ENCODE measurements at regions not wholly inside any gene's neighbourhood (a gene's known extent, or its start where the extent isn't known, plus 50 kb on each side); places are given as distances from the start of the nearest gene placed in this dataset.

GRCh38 chr18:39913672-39914366, 2041.2 kb upstream of the PIK3C3 start:
- no CpG with 5 or more reads among the region's 4 CpGs for WGBS, 2 donors (ENCODE audit: extremely low coverage in 2 of 2, insufficient read length in 2 of 2, insufficient replicate concordance in 1 of 2)
- no peak overlapping the region for H2AFZ ChIP-seq (ENCODE audit: low read length)
- no peak overlapping the region for H3K23ac ChIP-seq (ENCODE audit: low read depth, low read length, poor library complexity)
- H3K27ac ChIP-seq (replicated peaks; ENCODE audit: low read length), result no peak overlapping the region
- H2BK5ac ChIP-seq (ENCODE audit: low read length), result no peak overlapping the region
- H3K18ac ChIP-seq (ENCODE audit: low read length), result no peak overlapping the region
- no peaks in the 10 kb centered on the region for H3K9me3 ChIP-seq (replicated peaks in 1 of 2; ENCODE audit: control insufficient read depth in 2 of 2, insufficient read depth in 1 of 2, low read depth in 1 of 2, low read length in 2 of 2)
- H2BK12ac ChIP-seq (ENCODE audit: low read length), result no peak overlapping the region
- H3K4ac ChIP-seq (ENCODE audit: low read length), result no peak overlapping the region
- H2BK120ac ChIP-seq (ENCODE audit: low read depth, low read length), result no peak overlapping the region
- no peaks in the 10 kb centered on the region for H3K27me3 ChIP-seq (ENCODE audit: control insufficient read depth in 3 of 3, insufficient read depth in 3 of 3, low read depth in 1 of 3, low read length in 3 of 3)
- H3K4me2 ChIP-seq (ENCODE audit: insufficient read depth, low read length, poor library complexity, severe bottlenecking), result no peak overlapping the region
- no peaks in the 10 kb centered on the region for H3K36me3 ChIP-seq (replicated peaks in 1 of 2; ENCODE audit: control insufficient read depth in 2 of 2, insufficient read depth in 2 of 2, low read length in 2 of 2)
- DNase-seq (ENCODE audit: low spot score), result no peak
- no peak overlapping the region for H3K9ac ChIP-seq (ENCODE audit: low read depth, low read length, poor library complexity)
- no peaks in the 10 kb centered on the region for H3K4me1 ChIP-seq (ENCODE audit: control insufficient read depth in 2 of 2, insufficient read depth in 1 of 2, low read depth in 1 of 2, low read length in 2 of 2)
- H3K79me1 ChIP-seq (ENCODE audit: low read depth, low read length), result no peaks in the 10 kb centered on the region
- no peak overlapping the region for H3K14ac ChIP-seq (ENCODE audit: low read length)
- H2AK5ac ChIP-seq (ENCODE audit: low read depth, low read length), result no peak overlapping the region
- no peak overlapping the region for H4K8ac ChIP-seq (ENCODE audit: low read depth, low read length)
- no peak overlapping the region for H3K4me3 ChIP-seq (ENCODE audit: low read length in 2 of 2)
- H4K91ac ChIP-seq (ENCODE audit: low read depth, low read length, poor library complexity), result no peak overlapping the region
- no peak overlapping the region for H2BK15ac ChIP-seq (ENCODE audit: low read length)

DNA sequence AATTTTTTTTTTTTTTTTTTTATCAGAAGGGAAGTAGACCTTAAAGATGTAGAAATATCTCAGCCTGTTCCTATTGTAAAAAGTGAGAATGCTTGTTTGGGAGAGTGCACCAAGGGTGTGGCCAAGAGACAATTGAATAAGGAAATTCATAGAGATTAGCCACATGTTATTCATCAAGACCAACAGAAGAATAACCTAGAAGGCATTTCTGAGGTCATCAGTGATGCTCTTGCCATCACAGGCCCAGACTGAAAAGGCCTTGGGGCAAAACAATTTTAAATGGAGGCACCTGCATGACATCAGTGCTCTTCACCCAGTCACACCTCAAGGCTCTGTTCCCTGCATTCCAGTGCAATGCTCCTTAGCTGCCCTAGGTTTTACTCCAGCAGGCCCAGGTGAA, 2043.3 kb upstream of the PIK3C3 start:
- H3K23ac ChIP-seq (ENCODE audit: low read depth, low read length, poor library complexity), result no peak overlapping the region
- H3K9ac ChIP-seq (ENCODE audit: low read depth, low read length, poor library complexity), result no peak overlapping the region
- no peak overlapping the region for H2BK12ac ChIP-seq (ENCODE audit: low read length)
- H3K4me1 ChIP-seq (ENCODE audit: control insufficient read depth in 2 of 2, insufficient read depth in 1 of 2, low read depth in 1 of 2, low read length in 2 of 2), result no peaks in the 10 kb centered on the region
- H4K8ac ChIP-seq (ENCODE audit: low read depth, low read length), result no peak overlapping the region
- no peak overlapping the region for H3K4me2 ChIP-seq (ENCODE audit: insufficient read depth, low read length, poor library complexity, severe bottlenecking)
- H2BK120ac ChIP-seq (ENCODE audit: low read depth, low read length), result no peak overlapping the region
- no peak overlapping the region for H3K27ac ChIP-seq (replicated peaks; ENCODE audit: low read length)
- H2AK5ac ChIP-seq (ENCODE audit: low read depth, low read length), result no peak overlapping the region
- H3K18ac ChIP-seq (ENCODE audit: low read length), result no peak overlapping the region
- no peak overlapping the region for H3K4ac ChIP-seq (ENCODE audit: low read length)
- no peaks in the 10 kb centered on the region for H3K27me3 ChIP-seq (ENCODE audit: control insufficient read depth in 3 of 3, insufficient read depth in 3 of 3, low read depth in 1 of 3, low read length in 3 of 3)
- DNase-seq (ENCODE audit: low spot score), result no peak
- H3K36me3 ChIP-seq (replicated peaks in 1 of 2; ENCODE audit: control insufficient read depth in 2 of 2, insufficient read depth in 2 of 2, low read length in 2 of 2), result no peaks in the 10 kb centered on the region
- H3K9me3 ChIP-seq (replicated peaks in 1 of 2; ENCODE audit: control insufficient read depth in 2 of 2, insufficient read depth in 1 of 2, low read depth in 1 of 2, low read length in 2 of 2), result no peaks in the 10 kb centered on the region
- no peak overlapping the region for H4K91ac ChIP-seq (ENCODE audit: low read depth, low read length, poor library complexity)
- no peaks in the 10 kb centered on the region for H3K79me1 ChIP-seq (ENCODE audit: low read depth, low read length)
- no peak overlapping the region for H2BK15ac ChIP-seq (ENCODE audit: low read length)
- no peak overlapping the region for H3K14ac ChIP-seq (ENCODE audit: low read length)
- no peak overlapping the region for H2BK5ac ChIP-seq (ENCODE audit: low read length)
- no peak overlapping the region for H3K4me3 ChIP-seq (ENCODE audit: low read length in 2 of 2)
- no peak overlapping the region for H2AFZ ChIP-seq (ENCODE audit: low read length)

- Histone ChIP-seq H3K79me1 (ENCODE audit: low read depth, low read length) (no peaks in the 10 kb centered on the region), H2AK5ac (ENCODE audit: low read depth, low read length) (no peak overlapping the region), H3K18ac (ENCODE audit: low read length) (no peak overlapping the region), H2AFZ (ENCODE audit: low read length) (no peak overlapping the region), H2BK12ac (ENCODE audit: low read length) (no peak overlapping the region), H2BK5ac (ENCODE audit: low read length) (no peak overlapping the region), H3K23ac (ENCODE audit: low read depth, low read length, poor library complexity) (no peak overlapping the region), H3K4me3 (ENCODE audit: low read length in 2 of 2) (no peak overlapping the region), H3K4ac (ENCODE audit: low read length) (no peak overlapping the region), H3K14ac (ENCODE audit: low read length) (no peak overlapping the region), H3K27me3 (ENCODE audit: control insufficient read depth in 3 of 3, insufficient read depth in 3 of 3, low read depth in 1 of 3, low read length in 3 of 3) (no peaks in the 10 kb centered on the region), H4K91ac (ENCODE audit: low read depth, low read length, poor library complexity) (no peak overlapping the region), H2BK120ac (ENCODE audit: low read depth, low read length) (no peak overlapping the region), H3K27ac (replicated peaks; ENCODE audit: low read length) (no peak overlapping the region), H3K9me3 (replicated peaks in 1 of 2; ENCODE audit: control insufficient read depth in 2 of 2, insufficient read depth in 1 of 2, low read depth in 1 of 2, low read length in 2 of 2) (no peaks in the 10 kb centered on the region), H2BK15ac (ENCODE audit: low read length) (no peak overlapping the region), H3K36me3 (replicated peaks in 1 of 2; ENCODE audit: control insufficient read depth in 2 of 2, insufficient read depth in 2 of 2, low read length in 2 of 2) (no peaks in the 10 kb centered on the region), H3K9ac (ENCODE audit: low read depth, low read length, poor library complexity) (no peak overlapping the region), H3K4me2 (ENCODE audit: insufficient read depth, low read length, poor library complexity, severe bottlenecking) (no peak overlapping the region), H3K4me1 (ENCODE audit: control insufficient read depth in 2 of 2, insufficient read depth in 1 of 2, low read depth in 1 of 2, low read length in 2 of 2) (no peaks in the 10 kb centered on the region), H4K8ac (ENCODE audit: low read depth, low read length) (no peak overlapping the region)
- WGBS, 2 donors (ENCODE audit: extremely low coverage in 2 of 2, insufficient read length in 2 of 2, insufficient replicate concordance in 1 of 2), result no CpG with 5 or more reads among the region's 4 CpGs
- no peak for DNase-seq (ENCODE audit: low spot score)
These were observed 2045.3 kb upstream of the PIK3C3 start for GRCh38 chr18:39909706-39910105.

DNA sequence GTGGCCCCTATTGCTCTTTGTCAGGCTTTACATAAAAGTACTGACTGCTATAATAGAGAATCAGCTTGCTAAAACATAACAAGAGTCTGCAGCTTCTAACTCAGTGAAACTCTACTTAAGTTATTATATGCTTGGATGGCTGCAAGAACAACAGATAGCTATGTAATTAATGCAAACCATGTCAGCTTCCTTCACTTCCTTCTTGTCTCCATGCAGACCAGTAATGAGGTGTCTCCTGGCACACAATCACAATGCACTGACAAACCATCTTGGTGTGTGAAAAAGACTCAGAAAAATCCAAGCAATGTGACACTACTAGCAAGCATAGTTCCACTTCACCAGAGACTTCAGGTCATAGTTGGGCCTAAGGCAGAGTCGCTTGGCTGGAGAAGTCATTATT, 2068.9 kb upstream of the PIK3C3 start:
- no peak overlapping the region for H3K4ac ChIP-seq (ENCODE audit: low read length)
- WGBS, 2 donors (ENCODE audit: extremely low coverage in 2 of 2, insufficient read length in 2 of 2, insufficient replicate concordance in 1 of 2), result no CpG with 5 or more reads among the region's 1 CpG

More for the DNA sequence above, 2068.9 kb upstream of the PIK3C3 start:
- no peak overlapping the region for H3K14ac ChIP-seq (ENCODE audit: low read length)
- no peak overlapping the region for H2BK15ac ChIP-seq (ENCODE audit: low read length)
- H2AK5ac ChIP-seq (ENCODE audit: low read depth, low read length), result no peak overlapping the region
- H2BK12ac ChIP-seq (ENCODE audit: low read length), result no peak overlapping the region
- H3K4me2 ChIP-seq (ENCODE audit: insufficient read depth, low read length, poor library complexity, severe bottlenecking), result peak overlapping the region; percentile 26
- H4K91ac ChIP-seq (ENCODE audit: low read depth, low read length, poor library complexity), result no peak overlapping the region
- DNase-seq (ENCODE audit: low spot score), result peak; percentile 11
- no peaks in the 10 kb centered on the region for H3K27me3 ChIP-seq (ENCODE audit: control insufficient read depth in 3 of 3, insufficient read depth in 3 of 3, low read depth in 1 of 3, low read length in 3 of 3)
- H3K36me3 ChIP-seq (replicated peaks in 1 of 2; ENCODE audit: control insufficient read depth in 2 of 2, insufficient read depth in 2 of 2, low read length in 2 of 2), result no peaks in the 10 kb centered on the region
- H3K9ac ChIP-seq (ENCODE audit: low read depth, low read length, poor library complexity), result no peak overlapping the region
- no peaks in the 10 kb centered on the region for H3K9me3 ChIP-seq (replicated peaks in 1 of 2; ENCODE audit: control insufficient read depth in 2 of 2, insufficient read depth in 1 of 2, low read depth in 1 of 2, low read length in 2 of 2)
- no peak overlapping the region for H3K23ac ChIP-seq (ENCODE audit: low read depth, low read length, poor library complexity)
- H3K4me3 ChIP-seq (ENCODE audit: low read length in 2 of 2), result no peak overlapping the region
- H2BK120ac ChIP-seq (ENCODE audit: low read depth, low read length), result no peak overlapping the region
- H2AFZ ChIP-seq (ENCODE audit: low read length), result peak overlapping the region; percentile 25
- H4K8ac ChIP-seq (ENCODE audit: low read depth, low read length), result no peak overlapping the region
- H2BK5ac ChIP-seq (ENCODE audit: low read length), result no peak overlapping the region
- peak overlapping the region; percentile 49 for H3K27ac ChIP-seq (replicated peaks; ENCODE audit: low read length)
- H3K79me1 ChIP-seq (ENCODE audit: low read depth, low read length), result no peaks in the 10 kb centered on the region
- H3K4me1 ChIP-seq (ENCODE audit: control insufficient read depth in 2 of 2, insufficient read depth in 1 of 2, low read depth in 1 of 2, low read length in 2 of 2), result peaks cover 10 to 17% of the 10 kb centered on the region in 2 donors
- no peak overlapping the region for H3K18ac ChIP-seq (ENCODE audit: low read length)

Measured in neuronal stem cell (in vitro differentiated cells).